HepG2 (cell line): ENCODE measurements at regions not wholly inside any gene's neighbourhood (a gene's known extent, or its start where the extent isn't known, plus 50 kb on each side); places are given as distances from the start of the nearest gene placed in this dataset.
"Not testable (repeated sequence)": the region's sequence is repeated elsewhere in the genome, so short reads cannot be mapped to it uniquely, and the experiment has no call there.

Experiments used
- ATAC-seq: fragments of 200-7000 bp; cut with Tn5 transposase; 3 replicates; pipeline ENCODE4 v1.9.1; 2020; ENCODE audit warnings: mild to moderate bottlenecking, moderate library complexity
- BruUV-seq: library from RNA; stranded (reverse); fragments of 400-500 nt; replicated peaks from 2 replicates; lab custom pipeline; 2021; lab: Mats Ljungman, UMichigan
- CTCF ChIA-PET: fragments of 300-600 bp; formaldehyde crosslinking; extraction: SDS; loops from one replicate; lab custom pipeline; 2021; ENCODE audit warnings: low total read pairs, inconsistent platforms, low intra/inter-chr PET ratio; lab: Yijun Ruan, JAX
- POLR2A ChIA-PET: fragments of 350-600 bp; sonication (Branson Sonifier 250); formaldehyde crosslinking; loops from one replicate; lab custom pipeline; 2020; ENCODE audit warnings: antibody characterized with exemption, inconsistent platforms; lab: Yijun Ruan, JAX
- DNase-seq: peaks from one replicate; pipeline ENCODE4 v3.0.0-alpha.2; 2015; ENCODE audit warnings: low spot score
- FAIRE-seq: peaks from 3 replicates; lab custom pipeline; 2011; peaks lifted over from hg19 to GRCh38; lab: Jason Lieb, UNC
- H2AFZ ChIP-seq: one replicate; pipeline ENCODE4 v1.6.1; 2011; ENCODE audit warnings: low read length, inconsistent platforms
- H3K27ac ChIP-seq: fragments of 300-600 bp; 3 replicates; pipeline ENCODE4 v1.8.0; 2011; ENCODE audit warnings: mixed run types, mild to moderate bottlenecking, mixed read lengths, low read length, inconsistent platforms; ENCODE audit not compliant: insufficient read depth; ENCODE audit errors: extremely low read length
- H3K27me3 ChIP-seq, 2 experiments: fragments of 200-600 bp in 1 of 2; 2 replicates in 1 of 2; 3 replicates in 1 of 2; pipeline versions ENCODE4 v1.6.0 to v1.8.0; 2011; ENCODE audit warnings: low read length in 2 of 2, mild to moderate bottlenecking in 2 of 2, moderate library complexity in 2 of 2, inconsistent platforms in 1 of 2; ENCODE audit not compliant: insufficient read depth in 2 of 2, control insufficient read depth in 1 of 2
- H3K36me3 ChIP-seq, 2 experiments: fragments of 200-600 bp in 1 of 2; replicated peaks in 1 of 2; 2 replicates in 1 of 2; 3 replicates in 1 of 2; pipeline versions ENCODE4 v1.5.1 to v1.8.0; 2011; ENCODE audit warnings: low read length in 2 of 2, inconsistent platforms in 1 of 2; ENCODE audit not compliant: insufficient read depth in 2 of 2, control insufficient read depth in 1 of 2
- H3K4me1 ChIP-seq: 2 replicates; pipeline ENCODE4 v1.5.1; 2012; ENCODE audit warnings: low read length, inconsistent platforms; ENCODE audit not compliant: insufficient read depth
- H3K4me2 ChIP-seq: 2 replicates; pipeline ENCODE4 v1.6.0; 2011; ENCODE audit warnings: low read depth, low read length, inconsistent platforms
- H3K4me3 ChIP-seq, 3 experiments: fragments of 200-600 bp in 1 of 3; sonication (generic), shearing (Covaris generic) in 1 of 3; replicated peaks in 1 of 3; 2 replicates each; pipeline ENCODE4 v1.5.1; 2011 to 2016; ENCODE audit warnings: low read length in 3 of 3, inconsistent platforms in 2 of 3, low read depth in 2 of 3, mild to moderate bottlenecking in 2 of 3, control low read depth in 1 of 3, mixed read lengths in 1 of 3; ENCODE audit not compliant: insufficient read depth in 1 of 3
- H3K79me2 ChIP-seq: one replicate; pipeline ENCODE4 v1.6.1; 2011; ENCODE audit warnings: low read length, inconsistent platforms; ENCODE audit not compliant: insufficient read depth
- H3K9ac ChIP-seq: 2 replicates; pipeline ENCODE4 v1.6.0; 2011; ENCODE audit warnings: mild to moderate bottlenecking, low read depth, low read length, inconsistent platforms; ENCODE audit not compliant: insufficient read depth
- H3K9me3 ChIP-seq: 2 replicates; pipeline ENCODE4 v1.5.1; 2012; ENCODE audit warnings: mild to moderate bottlenecking, low read length
- H4K20me1 ChIP-seq: 2 replicates; pipeline ENCODE4 v1.6.0; 2011; ENCODE audit warnings: inconsistent platforms, mild to moderate bottlenecking, low read length, moderate library complexity; ENCODE audit not compliant: insufficient read depth
- IKZF1 ChIP-seq: fragments of 450-650 bp; IDR thresholded peaks from 2 replicates; pipeline ENCODE4 v1.7.1; 2016
- KLF16 ChIP-seq, 2 experiments: sonication (generic) in 1 of 2; formaldehyde crosslinking in 1 of 2; IDR thresholded peaks; 2 replicates each; pipeline versions ENCODE4 v1.6.1 to v1.8.0; 2016 to 2023; ENCODE audit warnings: missing genetic modification reagents in 2 of 2, missing compliant biosample characterization in 1 of 2
- MAFF ChIP-seq: IDR thresholded peaks from 2 replicates; pipeline ENCODE4 v1.6.1; 2011; ENCODE audit warnings: low read depth, low read length, improper control_type of control experiment
- NFKB2 ChIP-seq: sonication (generic); formaldehyde crosslinking; IDR thresholded peaks from 2 replicates; pipeline ENCODE4 v1.4.0; 2020; ENCODE audit warnings: missing genetic modification reagents, borderline replicate concordance
- ZNF678 ChIP-seq: sonication (generic); formaldehyde crosslinking; IDR thresholded peaks from 2 replicates; pipeline ENCODE4 v1.4.0; 2020; ENCODE audit warnings: mild to moderate bottlenecking, missing genetic modification reagents
- WGBS: methylation state at CpG from one replicate; pipeline ENCODE4 v1.1.6; 2017; ENCODE audit warnings: low lambda C conversion rate; 5-methylcytosine and 5-hydroxymethylcytosine counted together
- in situ Hi-C: cut with HindIII; loops from 2 replicates; pipeline ENCODE4 v1.10.0; 2017; ENCODE audit warnings: low pct_unique_long_range_greater_than_20kb; ENCODE audit not compliant: extremely low pct_ligation_motif_present
- intact Hi-C: fragments of 100-400 bp; cut with micrococcal nuclease; formaldehyde crosslinking; loops from one replicate; pipeline ENCODE4 v1.10.0; 2022; ENCODE audit not compliant: unreplicated experiment
- TF ChIP-seq, protein P1 (sequence below): fragments of 450-650 bp; IDR thresholded peaks from 2 replicates; pipeline ENCODE4 v1.6.1; 2016
- TF ChIP-seq, protein P2 (sequence below): sonication (generic); formaldehyde crosslinking; IDR thresholded peaks from 2 replicates; pipeline ENCODE4 v1.5.0; 2020; ENCODE audit warnings: missing genetic modification reagents
- TF ChIP-seq, protein P3 (sequence below): sonication (generic); formaldehyde crosslinking; IDR thresholded peaks from 2 replicates; pipeline ENCODE4 v1.5.0; 2020; ENCODE audit warnings: mild to moderate bottlenecking, missing genetic modification reagents, borderline replicate concordance
- TF ChIP-seq, protein P4 (sequence below): sonication (generic); formaldehyde crosslinking; IDR thresholded peaks from 2 replicates; pipeline ENCODE4 v1.5.0; 2020; ENCODE audit warnings: missing genetic modification reagents

DNA sequence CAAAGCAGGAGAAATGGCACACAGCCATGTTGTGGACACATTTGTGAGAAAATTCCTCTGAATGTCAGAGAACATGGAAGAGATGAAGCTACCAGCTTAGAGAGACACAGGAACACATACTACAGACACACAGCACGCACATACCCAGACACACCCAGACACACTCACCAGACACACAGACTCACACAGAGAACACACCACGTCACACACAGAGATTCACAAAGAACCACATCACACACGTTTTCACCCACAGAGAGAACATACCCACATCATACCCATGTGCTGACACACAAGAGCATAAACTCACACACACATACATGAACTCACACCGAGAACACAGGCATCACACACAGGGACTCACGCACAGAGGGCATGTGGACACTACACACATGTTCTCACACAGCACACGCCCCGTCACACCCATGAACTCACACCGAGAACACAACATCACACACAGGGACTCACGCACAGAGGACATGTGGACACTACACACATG lies 124.9 kb downstream of the METRNL start:
- intact Hi-C loops, result no loop called here
- H3K9ac ChIP-seq, result no peak overlapping the region
- DNase-seq (no peak), ATAC-seq (no peak), FAIRE-seq (no peak)
- no peaks in the 10 kb centered on the region for H4K20me1 ChIP-seq
- H3K4me2 ChIP-seq, result no peak overlapping the region
- in situ Hi-C loops, result no loop called here
- no peak overlapping the region for H3K27ac ChIP-seq
- ChIA-PET POLR2A (no interaction called here), CTCF (interaction anchor here (0.8 to 1.9 kb wide), 3 partner anchors 100 to 423 kb away, joined by 3 to 7 read pairs (median 4); no protein-coding TSS in a partner anchor)
- no peaks in the 10 kb centered on the region for H3K9me3 ChIP-seq
- WGBS, result 91% methylated on average over 9 of the region's 9 CpGs
- TF ChIP-seq, protein P1, sequence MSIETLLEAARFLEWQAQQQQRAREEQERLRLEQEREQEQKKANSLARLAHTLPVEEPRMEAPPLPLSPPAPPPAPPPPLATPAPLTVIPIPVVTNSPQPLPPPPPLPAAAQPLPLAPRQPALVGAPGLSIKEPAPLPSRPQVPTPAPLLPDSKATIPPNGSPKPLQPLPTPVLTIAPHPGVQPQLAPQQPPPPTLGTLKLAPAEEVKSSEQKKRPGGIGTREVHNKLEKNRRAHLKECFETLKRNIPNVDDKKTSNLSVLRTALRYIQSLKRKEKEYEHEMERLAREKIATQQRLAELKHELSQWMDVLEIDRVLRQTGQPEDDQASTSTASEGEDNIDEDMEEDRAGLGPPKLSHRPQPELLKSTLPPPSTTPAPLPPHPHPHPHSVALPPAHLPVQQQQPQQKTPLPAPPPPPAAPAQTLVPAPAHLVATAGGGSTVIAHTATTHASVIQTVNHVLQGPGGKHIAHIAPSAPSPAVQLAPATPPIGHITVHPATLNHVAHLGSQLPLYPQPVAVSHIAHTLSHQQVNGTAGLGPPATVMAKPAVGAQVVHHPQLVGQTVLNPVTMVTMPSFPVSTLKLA, result 0 out of 2 replicates have a peak, but pooled peaks have one; percentile 15
- no peak for TF ChIP-seq NFKB2
- TF ChIP-seq KLF16 (CRISPR knock-in tag; IDR thresholded peaks at IDR 0.05), result no peak
- peak; percentile 74; the same call in 1 of the 2 replicates for TF ChIP-seq IKZF1
- TF ChIP-seq, protein P2, sequence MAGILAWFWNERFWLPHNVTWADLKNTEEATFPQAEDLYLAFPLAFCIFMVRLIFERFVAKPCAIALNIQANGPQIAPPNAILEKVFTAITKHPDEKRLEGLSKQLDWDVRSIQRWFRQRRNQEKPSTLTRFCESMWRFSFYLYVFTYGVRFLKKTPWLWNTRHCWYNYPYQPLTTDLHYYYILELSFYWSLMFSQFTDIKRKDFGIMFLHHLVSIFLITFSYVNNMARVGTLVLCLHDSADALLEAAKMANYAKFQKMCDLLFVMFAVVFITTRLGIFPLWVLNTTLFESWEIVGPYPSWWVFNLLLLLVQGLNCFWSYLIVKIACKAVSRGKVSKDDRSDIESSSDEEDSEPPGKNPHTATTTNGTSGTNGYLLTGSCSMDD (CRISPR knock-in tag), result no peak
- TF ChIP-seq, protein P3, sequence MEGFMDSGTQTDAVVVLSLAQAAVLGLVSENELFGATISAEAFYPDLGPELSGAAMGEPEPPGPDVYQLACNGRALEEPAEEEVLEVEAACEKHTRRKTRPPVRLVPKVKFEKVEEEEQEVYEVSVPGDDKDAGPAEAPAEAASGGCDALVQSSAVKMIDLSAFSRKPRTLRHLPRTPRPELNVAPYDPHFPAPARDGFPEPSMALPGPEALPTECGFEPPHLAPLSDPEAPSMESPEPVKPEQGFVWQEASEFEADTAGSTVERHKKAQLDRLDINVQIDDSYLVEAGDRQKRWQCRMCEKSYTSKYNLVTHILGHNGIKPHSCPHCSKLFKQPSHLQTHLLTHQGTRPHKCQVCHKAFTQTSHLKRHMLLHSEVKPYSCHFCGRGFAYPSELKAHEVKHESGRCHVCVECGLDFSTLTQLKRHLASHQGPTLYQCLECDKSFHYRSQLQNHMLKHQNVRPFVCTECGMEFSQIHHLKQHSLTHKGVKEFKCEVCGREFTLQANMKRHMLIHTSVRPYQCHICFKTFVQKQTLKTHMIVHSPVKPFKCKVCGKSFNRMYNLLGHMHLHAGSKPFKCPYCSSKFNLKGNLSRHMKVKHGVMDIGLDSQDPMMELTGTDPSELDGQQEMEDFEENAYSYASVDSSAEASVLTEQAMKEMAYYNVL (CRISPR knock-in tag), result no peak
- TF ChIP-seq ZNF678 (CRISPR knock-in tag), result no peak
- TF ChIP-seq MAFF, result no peak
- TF ChIP-seq, protein P4, sequence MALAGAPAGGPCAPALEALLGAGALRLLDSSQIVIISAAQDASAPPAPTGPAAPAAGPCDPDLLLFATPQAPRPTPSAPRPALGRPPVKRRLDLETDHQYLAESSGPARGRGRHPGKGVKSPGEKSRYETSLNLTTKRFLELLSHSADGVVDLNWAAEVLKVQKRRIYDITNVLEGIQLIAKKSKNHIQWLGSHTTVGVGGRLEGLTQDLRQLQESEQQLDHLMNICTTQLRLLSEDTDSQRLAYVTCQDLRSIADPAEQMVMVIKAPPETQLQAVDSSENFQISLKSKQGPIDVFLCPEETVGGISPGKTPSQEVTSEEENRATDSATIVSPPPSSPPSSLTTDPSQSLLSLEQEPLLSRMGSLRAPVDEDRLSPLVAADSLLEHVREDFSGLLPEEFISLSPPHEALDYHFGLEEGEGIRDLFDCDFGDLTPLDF (CRISPR knock-in tag), result no peak
- no TSS peak for BruUV-seq
- no peaks in the 10 kb centered on the region for H3K36me3 ChIP-seq
- H3K4me1 ChIP-seq, result peaks cover 15% of the 10 kb centered on the region
- H2AFZ ChIP-seq, result no peak overlapping the region
- peaks cover 4 to 35% of the 10 kb centered on the region in 2 experiments for H3K27me3 ChIP-seq
- H3K79me2 ChIP-seq, result no peaks in the 10 kb centered on the region
- H3K4me3 ChIP-seq, result no peak overlapping the region

DNA sequence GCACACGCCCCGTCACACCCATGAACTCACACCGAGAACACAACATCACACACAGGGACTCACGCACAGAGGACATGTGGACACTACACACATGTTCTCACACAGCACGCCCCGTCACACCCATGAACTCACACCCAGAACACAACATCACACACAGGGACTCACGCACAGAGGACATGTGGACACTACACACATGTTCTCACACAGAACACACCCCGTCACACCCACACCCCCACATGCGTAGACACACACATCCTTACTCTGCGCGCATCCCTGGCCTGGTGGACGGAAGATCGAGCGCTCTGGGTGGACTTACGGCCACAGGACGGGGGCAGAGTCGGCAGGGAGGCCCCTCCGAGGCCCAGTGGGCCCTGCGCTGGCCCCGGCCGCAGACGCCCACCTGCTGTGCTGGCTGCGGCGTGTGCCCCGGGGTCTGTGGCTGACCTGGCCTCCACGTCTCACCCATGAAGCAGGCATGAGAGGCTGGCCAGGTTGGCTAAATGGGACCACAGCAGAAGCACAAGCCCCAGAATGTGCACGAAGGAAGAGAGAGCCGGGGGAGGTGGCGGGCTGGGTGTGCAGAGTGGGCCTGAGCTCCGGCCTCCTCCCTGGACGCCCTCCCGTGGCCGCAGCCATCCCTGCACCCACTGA lies 125.5 kb downstream of the METRNL start:
- FAIRE-seq, ATAC-seq, H4K20me1 ChIP-seq, H3K27ac ChIP-seq, BruUV-seq, H3K36me3 ChIP-seq, H2AFZ ChIP-seq, H3K4me2 ChIP-seq, H3K9ac ChIP-seq, DNase-seq, H3K4me3 ChIP-seq, H3K79me2 ChIP-seq, intact Hi-C loops, POLR2A ChIA-PET, H3K9me3 ChIP-seq, in situ Hi-C loops: not testable (repeated sequence)
- peaks cover 15% of the 10 kb centered on the region for H3K4me1 ChIP-seq
- 94% methylated on average over 10 of the region's 33 CpGs for WGBS
- CTCF ChIA-PET, result interaction anchor here (1.2 to 1.8 kb wide), 3 partner anchors 100 to 423 kb away, joined by 5 to 16 read pairs (median 7); no protein-coding TSS in a partner anchor
- H3K27me3 ChIP-seq, result peaks cover 2 to 30% of the 10 kb centered on the region in 2 experiments
